Spleen (tissue), 7 donors: ENCODE measurements at regions not wholly inside any gene's neighbourhood (a gene's known extent, or its start where the extent isn't known, plus 50 kb on each side); places are given as distances from the start of the nearest gene placed in this dataset.

Experiments
- POLR2A ChIP-seq, 3 donors: fragments of 450-650 bp; IDR thresholded peaks; one replicate each; pipeline ENCODE4 v1.5.1; 2017; ENCODE audit warnings: antibody characterized with exemption in 3 of 3, mild to moderate bottlenecking in 1 of 3
- POLR2AphosphoS5 ChIP-seq, 3 donors: sonication (generic); formaldehyde crosslinking; IDR thresholded peaks; one replicate each; pipeline ENCODE4 v1.5.1; 2017; ENCODE audit warnings: antibody characterized with exemption in 3 of 3
- TF ChIP-seq, protein P1 (sequence below), 11 experiments: fragments of 200-600 bp in 7 of 11; fragments of 450-650 bp in 4 of 11; sonication (generic) in 4 of 11; IDR thresholded peaks in 8 of 11; conservative IDR thresholded peaks in 3 of 11; 1 replicate in 7 of 11; 2 replicates in 4 of 11; pipeline versions ENCODE4 v1.4.0 to v1.8.0; 2016 to 2021; ENCODE audit warnings: antibody characterized with exemption in 11 of 11, inconsistent platforms in 4 of 11, mild to moderate bottlenecking in 1 of 11
- donor health status: DM: no; HTN: no; CAD: no; lungs with moderate emphysema.
- donor health status: DM: no; HTN: no; CAD: no.
- donor health status: DM: no; HTN: no; CAD: no.

DNA sequence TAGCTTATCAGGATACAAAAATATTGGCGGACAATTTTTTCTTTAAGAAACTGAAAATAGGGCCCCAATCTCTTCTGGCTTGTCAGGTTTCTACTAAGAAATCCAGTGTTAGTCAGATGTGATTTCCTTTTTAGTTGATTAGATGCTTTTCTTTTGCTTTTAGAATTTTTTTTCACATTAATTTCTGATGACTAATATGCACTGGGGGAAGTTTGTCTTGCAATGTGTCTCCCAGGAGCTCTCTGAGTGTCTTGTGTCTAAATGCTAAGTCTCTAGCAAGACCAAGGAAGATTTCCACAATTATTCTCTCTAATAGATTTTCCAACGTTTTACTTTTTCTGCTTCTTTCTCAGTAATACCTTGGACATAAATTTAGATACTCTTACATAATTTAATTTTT is 559.8 kb upstream of the TYRP1 start:
- TF ChIP-seq, protein P1, sequence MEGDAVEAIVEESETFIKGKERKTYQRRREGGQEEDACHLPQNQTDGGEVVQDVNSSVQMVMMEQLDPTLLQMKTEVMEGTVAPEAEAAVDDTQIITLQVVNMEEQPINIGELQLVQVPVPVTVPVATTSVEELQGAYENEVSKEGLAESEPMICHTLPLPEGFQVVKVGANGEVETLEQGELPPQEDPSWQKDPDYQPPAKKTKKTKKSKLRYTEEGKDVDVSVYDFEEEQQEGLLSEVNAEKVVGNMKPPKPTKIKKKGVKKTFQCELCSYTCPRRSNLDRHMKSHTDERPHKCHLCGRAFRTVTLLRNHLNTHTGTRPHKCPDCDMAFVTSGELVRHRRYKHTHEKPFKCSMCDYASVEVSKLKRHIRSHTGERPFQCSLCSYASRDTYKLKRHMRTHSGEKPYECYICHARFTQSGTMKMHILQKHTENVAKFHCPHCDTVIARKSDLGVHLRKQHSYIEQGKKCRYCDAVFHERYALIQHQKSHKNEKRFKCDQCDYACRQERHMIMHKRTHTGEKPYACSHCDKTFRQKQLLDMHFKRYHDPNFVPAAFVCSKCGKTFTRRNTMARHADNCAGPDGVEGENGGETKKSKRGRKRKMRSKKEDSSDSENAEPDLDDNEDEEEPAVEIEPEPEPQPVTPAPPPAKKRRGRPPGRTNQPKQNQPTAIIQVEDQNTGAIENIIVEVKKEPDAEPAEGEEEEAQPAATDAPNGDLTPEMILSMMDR (IDR thresholded peaks at IDR 0.05 in 8 of 11, conservative IDR thresholded peaks at IDR 0.05 in 3 of 11), result no peak
- no peak for TF ChIP-seq POLR2AphosphoS5 (IDR thresholded peaks at IDR 0.05)
- no peak for TF ChIP-seq POLR2A (IDR thresholded peaks at IDR 0.05)
